DMS53 (cell line): ENCODE measurements at regions not wholly inside any gene's neighbourhood (a gene's known extent, or its start where the extent isn't known, plus 50 kb on each side); places are given as distances from the start of the nearest gene placed in this dataset.
"Not testable (repeated sequence)": the region's sequence is repeated elsewhere in the genome, so short reads cannot be mapped to it uniquely, and the experiment has no call there.

ENCODE experiments used
- DNase-seq: peaks from one replicate; lab custom pipeline; 2025; lab: John Stamatoyannopoulos, UW

GRCh38 chr3:25895443-25895842, 105.6 kb downstream of the OXSM start:
- DNase-seq: no peak

GRCh38 chr3:25897019-25897418, 107.1 kb downstream of the OXSM start:
- peak; percentile 0 for DNase-seq

GRCh38 chr3:25899352-25900101, 109.6 kb downstream of the OXSM start:
- no peak for DNase-seq

- DNase-seq: no peak
These were observed 110.3 kb downstream of the OXSM start for GRCh38 chr3:25900161-25900560.

- DNase-seq: no peak
These were observed 111.9 kb downstream of the OXSM start for GRCh38 chr3:25901796-25902195.

- no peak for DNase-seq
These were observed 112.7 kb downstream of the OXSM start for GRCh38 chr3:25902586-25902985.

- DNase-seq: no peak
These were observed 113.7 kb downstream of the OXSM start for GRCh38 chr3:25903371-25904129.

- peak; percentile 18 for DNase-seq
These were observed 114.3 kb downstream of the OXSM start for GRCh38 chr3:25904206-25904605.

GRCh38 chr3:25906132-25906906, 116.4 kb downstream of the OXSM start:
- no peak for DNase-seq

GRCh38 chr3:25907081-25907480, 117.2 kb downstream of the OXSM start:
- no peak for DNase-seq

GRCh38 chr3:25910105-25910504, 120.2 kb downstream of the OXSM start:
- DNase-seq: no peak

GRCh38 chr3:25910997-25911396, 121.1 kb downstream of the OXSM start:
- DNase-seq: peak; percentile 31

GRCh38 chr3:25911525-25912295, 121.8 kb downstream of the OXSM start:
- DNase-seq: no peak

- DNase-seq: no peak
These were observed 123.3 kb downstream of the OXSM start for GRCh38 chr3:25913179-25913578.

GRCh38 chr3:25915673-25916072, 125.8 kb downstream of the OXSM start:
- no peak for DNase-seq

- peak; percentile 48 for DNase-seq
These were observed 126.4 kb downstream of the OXSM start for GRCh38 chr3:25916321-25916720.

GRCh38 chr3:25931967-25932366, 142.1 kb downstream of the OXSM start:
- not testable (repeated sequence) for DNase-seq

GRCh38 chr3:25938566-25939325, 148.9 kb downstream of the OXSM start:
- no peak for DNase-seq

GRCh38 chr3:25940935-25941334, 151.0 kb downstream of the OXSM start:
- DNase-seq: no peak

- no peak for DNase-seq
These were observed 154.4 kb downstream of the OXSM start for GRCh38 chr3:25944329-25944728.

GRCh38 chr3:25945366-25945765, 155.5 kb downstream of the OXSM start:
- DNase-seq: no peak
